CD4-positive, alpha-beta T cell (primary cell): ENCODE measurements at regions not wholly inside any gene's neighbourhood (a gene's known extent, or its start where the extent isn't known, plus 50 kb on each side); places are given as distances from the start of the nearest gene placed in this dataset.

Experiments used
- ATAC-seq: fragments of 200-7000 bp; cut with Tn5 transposase; one replicate; pipeline ENCODE4 v1.10.0; 2022; ENCODE audit warnings: mild to moderate bottlenecking; ENCODE audit not compliant: poor library complexity
- CTCF ChIA-PET: fragments of 350-600 bp; sonication (Branson Sonifier 250); formaldehyde crosslinking; loops from one replicate; lab custom pipeline; 2021; ENCODE audit warnings: antibody characterized with exemption, inconsistent platforms; lab: Charles Lee
- POLR2A ChIA-PET: fragments of 350-600 bp; sonication (Branson Sonifier 250); formaldehyde crosslinking; loops from one replicate; lab custom pipeline; 2021; ENCODE audit warnings: antibody characterized with exemption, inconsistent platforms; lab: Charles Lee
- DNase-seq, 14 experiments: peaks; one replicate each; pipeline ENCODE4 v3.0.0-alpha.2; 2013 to 2020; ENCODE audit warnings: mixed read lengths in 2 of 14
- H3K27ac ChIP-seq, 2 donors: one replicate each; pipeline versions ENCODE4 v1.5.1 to v1.7.0; 2013; ENCODE audit warnings: low read length in 2 of 2, low read depth in 1 of 2, mild to moderate bottlenecking in 1 of 2
- H3K27me3 ChIP-seq, 2 experiments: 1 replicate in 1 of 2; 2 replicates in 1 of 2; pipeline versions ENCODE4 v1.6.1 to v1.7.0; 2013; ENCODE audit warnings: low read length in 2 of 2, control low read depth in 1 of 2, mild to moderate bottlenecking in 1 of 2, moderate library complexity in 1 of 2; ENCODE audit not compliant: insufficient read depth in 2 of 2, control insufficient read depth in 1 of 2
- H3K36me3 ChIP-seq: one replicate; pipeline ENCODE4 v1.6.1; 2013; ENCODE audit warnings: low read length, control low read depth; ENCODE audit not compliant: insufficient read depth
- H3K4me1 ChIP-seq: one replicate; pipeline ENCODE4 v1.6.1; 2013; ENCODE audit warnings: low read length, control low read depth; ENCODE audit not compliant: insufficient read depth
- H3K4me3 ChIP-seq: one replicate; pipeline ENCODE4 v1.5.1; 2013; ENCODE audit warnings: mild to moderate bottlenecking, low read length, moderate library complexity
- H3K9me3 ChIP-seq, 2 experiments: 1 replicate in 1 of 2; 2 replicates in 1 of 2; pipeline versions ENCODE4 v1.6.1 to v1.7.0; 2013; ENCODE audit warnings: low read length in 2 of 2, mild to moderate bottlenecking in 2 of 2, control low read depth in 1 of 2, moderate library complexity in 1 of 2; ENCODE audit not compliant: control insufficient read depth in 1 of 2, insufficient read depth in 1 of 2
- H3K27ac Mint-ChIP-seq: one replicate; pipeline ENCODE4 v1.8.0; 2020; ENCODE audit warnings: mixed read lengths
- H3K27me3 Mint-ChIP-seq: one replicate; pipeline ENCODE4 v1.8.0; 2021; ENCODE audit warnings: mixed read lengths
- H3K36me3 Mint-ChIP-seq: one replicate; pipeline ENCODE4 v1.8.0; 2021; ENCODE audit warnings: low read depth, mixed read lengths
- H3K4me1 Mint-ChIP-seq: one replicate; pipeline ENCODE4 v1.8.0; 2021; ENCODE audit warnings: low read depth, mixed read lengths
- H3K4me3 Mint-ChIP-seq: one replicate; pipeline ENCODE4 v1.8.0; 2020; ENCODE audit warnings: mild to moderate bottlenecking, mixed read lengths
- H3K9me3 Mint-ChIP-seq: one replicate; pipeline ENCODE4 v1.8.0; 2020; ENCODE audit warnings: mixed read lengths
- intact Hi-C, 2 experiments: fragments of 100-400 bp; cut with DNase I in 1 of 2; cut with micrococcal nuclease in 1 of 2; formaldehyde crosslinking; loops; one replicate each; pipeline versions ENCODE4 v1.15.1 to v1.9.0; 2023 to 2025; cut with DNase I, micrococcal nuclease
- TF ChIP-seq, protein P1 (sequence below): fragments of 200-600 bp; IDR thresholded peaks from one replicate; pipeline ENCODE4 v1.8.0; 2022; ENCODE audit warnings: antibody characterized with exemption, mild to moderate bottlenecking

DNA sequence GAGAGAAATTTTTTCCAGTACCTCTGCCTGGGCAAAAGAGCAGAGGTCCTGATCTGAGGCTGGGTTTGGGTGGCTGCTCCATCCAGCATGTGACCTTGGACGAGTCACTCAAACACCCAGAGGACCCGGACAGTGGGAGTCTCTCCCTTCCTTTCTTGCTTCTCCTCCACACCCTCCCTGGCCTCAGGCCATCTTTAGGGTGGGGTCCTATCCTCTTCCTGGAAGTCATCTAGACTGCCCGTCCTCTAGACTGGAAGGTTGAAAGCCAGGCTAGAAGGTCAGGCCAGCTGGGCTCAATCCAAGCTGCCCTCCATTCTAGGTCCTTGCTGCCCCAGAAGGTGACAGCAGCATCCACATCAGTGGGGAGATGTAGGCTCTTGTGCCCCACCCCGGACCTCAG, 599.5 kb downstream of the MATN1 start:
- Histone ChIP-seq H3K4me3 (no peak overlapping the region), H3K27ac (no peak overlapping the region), H3K36me3 (no peaks in the 10 kb centered on the region), H3K27me3 (peaks cover 0 to 7% of the 10 kb centered on the region in 2 experiments), H3K9me3 (peaks cover 0 to 6% of the 10 kb centered on the region in 2 experiments), H3K4me1 (no peaks in the 10 kb centered on the region)
- Mint-ChIP-seq H3K36me3 (no peaks in the 10 kb centered on the region), H3K4me3 (no peak overlapping the region), H3K9me3 (no peaks in the 10 kb centered on the region), H3K27me3 (peaks cover 5% of the 10 kb centered on the region), H3K27ac (no peak overlapping the region), H3K4me1 (no peaks in the 10 kb centered on the region)
- ChIA-PET POLR2A (no interaction called here), CTCF (no interaction called here)
- intact Hi-C loops = no loop called here
- DNase-seq (no peak), ATAC-seq (no peak)
- TF ChIP-seq, protein P1, sequence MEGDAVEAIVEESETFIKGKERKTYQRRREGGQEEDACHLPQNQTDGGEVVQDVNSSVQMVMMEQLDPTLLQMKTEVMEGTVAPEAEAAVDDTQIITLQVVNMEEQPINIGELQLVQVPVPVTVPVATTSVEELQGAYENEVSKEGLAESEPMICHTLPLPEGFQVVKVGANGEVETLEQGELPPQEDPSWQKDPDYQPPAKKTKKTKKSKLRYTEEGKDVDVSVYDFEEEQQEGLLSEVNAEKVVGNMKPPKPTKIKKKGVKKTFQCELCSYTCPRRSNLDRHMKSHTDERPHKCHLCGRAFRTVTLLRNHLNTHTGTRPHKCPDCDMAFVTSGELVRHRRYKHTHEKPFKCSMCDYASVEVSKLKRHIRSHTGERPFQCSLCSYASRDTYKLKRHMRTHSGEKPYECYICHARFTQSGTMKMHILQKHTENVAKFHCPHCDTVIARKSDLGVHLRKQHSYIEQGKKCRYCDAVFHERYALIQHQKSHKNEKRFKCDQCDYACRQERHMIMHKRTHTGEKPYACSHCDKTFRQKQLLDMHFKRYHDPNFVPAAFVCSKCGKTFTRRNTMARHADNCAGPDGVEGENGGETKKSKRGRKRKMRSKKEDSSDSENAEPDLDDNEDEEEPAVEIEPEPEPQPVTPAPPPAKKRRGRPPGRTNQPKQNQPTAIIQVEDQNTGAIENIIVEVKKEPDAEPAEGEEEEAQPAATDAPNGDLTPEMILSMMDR = no peak

- Mint-ChIP-seq H3K4me1 (no peaks in the 10 kb centered on the region), H3K27me3 (no peaks in the 10 kb centered on the region), H3K27ac (no peak overlapping the region), H3K4me3 (no peak overlapping the region), H3K9me3 (no peaks in the 10 kb centered on the region), H3K36me3 (no peaks in the 10 kb centered on the region)
- ChIA-PET CTCF (no interaction called here), POLR2A (no interaction called here)
- TF ChIP-seq, protein P1 = no peak
- Histone ChIP-seq H3K4me1 (no peaks in the 10 kb centered on the region), H3K27me3 (peaks cover 0 to 7% of the 10 kb centered on the region in 2 experiments), H3K27ac (no peak overlapping the region), H3K36me3 (no peaks in the 10 kb centered on the region), H3K4me3 (no peak overlapping the region), H3K9me3 (peaks cover 0 to 6% of the 10 kb centered on the region in 2 experiments)
- DNase-seq (no peak), ATAC-seq (no peak)
- intact Hi-C loops = no loop called here
These were observed 600.3 kb downstream of the MATN1 start for GRCh38 chr1:30123036-30123435.

DNA sequence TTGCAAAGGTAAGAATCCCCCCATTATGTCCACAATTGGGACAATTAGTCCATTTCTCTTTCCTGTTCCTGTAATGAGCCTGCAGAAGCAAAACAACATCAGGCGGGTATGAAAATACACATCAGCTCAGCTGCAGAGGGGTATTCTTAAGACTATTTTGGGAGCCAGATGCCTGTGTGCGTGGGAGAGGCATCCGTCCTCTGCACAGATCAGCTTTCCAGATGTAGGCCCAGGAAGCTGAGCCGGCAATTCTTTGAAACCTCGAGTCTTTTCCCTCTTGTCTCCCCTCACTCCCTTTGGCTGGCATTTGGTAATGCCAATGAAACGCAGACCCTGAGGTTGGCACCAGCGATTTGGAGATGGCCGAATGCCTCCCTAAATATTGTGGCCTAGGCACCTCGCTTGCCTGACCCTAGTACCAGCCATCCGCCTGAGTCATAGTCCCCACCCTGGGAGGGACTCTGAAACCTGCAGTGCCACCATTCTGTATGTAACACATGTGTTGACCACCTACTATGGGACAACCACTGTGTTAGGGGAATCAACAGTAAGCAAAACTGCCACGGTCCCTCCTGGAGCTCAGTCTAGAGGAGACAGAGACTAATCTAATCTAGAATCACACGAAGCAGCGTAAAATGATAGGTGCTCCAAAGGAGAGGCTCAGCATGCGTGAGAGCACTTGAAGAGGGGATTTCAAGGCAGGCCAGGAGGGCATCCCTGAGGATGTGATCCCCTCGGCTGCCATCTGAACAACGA, 603.0 kb downstream of the MATN1 start:
- Mint-ChIP-seq H3K4me1 (no peaks in the 10 kb centered on the region), H3K9me3 (no peaks in the 10 kb centered on the region), H3K36me3 (no peaks in the 10 kb centered on the region), H3K4me3 (no peak overlapping the region), H3K27ac (no peak overlapping the region), H3K27me3 (no peaks in the 10 kb centered on the region)
- ATAC-seq (no peak), DNase-seq (no peak)
- Histone ChIP-seq H3K36me3 (no peaks in the 10 kb centered on the region), H3K4me3 (no peak overlapping the region), H3K4me1 (no peaks in the 10 kb centered on the region), H3K27ac (no peak overlapping the region), H3K9me3 (peaks cover 0 to 6% of the 10 kb centered on the region in 2 experiments), H3K27me3 (no peaks in the 10 kb centered on the region)
- POLR2A ChIA-PET = no interaction called here
- CTCF ChIA-PET = no interaction called here
- intact Hi-C loops = no loop called here
- TF ChIP-seq, protein P1 = no peak
